Astrocyte (in vitro differentiated cells and primary cell): ENCODE measurements at regions not wholly inside any gene's neighbourhood (a gene's known extent, or its start where the extent isn't known, plus 50 kb on each side); places are given as distances from the start of the nearest gene placed in this dataset.

Experiments
- CTCF ChIP-seq: IDR thresholded peaks from 2 replicates; pipeline ENCODE4 v1.5.1; 2011; ENCODE audit warnings: low read depth, mild to moderate bottlenecking, inconsistent platforms, low read length, moderate library complexity; ENCODE audit not compliant: insufficient read depth
- EZH2 ChIP-seq: IDR thresholded peaks from 2 replicates; pipeline ENCODE4 v1.6.1; 2012; ENCODE audit warnings: mild to moderate bottlenecking, low read length, inconsistent platforms; ENCODE audit not compliant: insufficient read depth

- TF ChIP-seq CTCF (no peak), EZH2 (no peak)
Observed at GRCh38 chr7:149670288-149670687, 103.1 kb downstream of the ZNF467 start.
